Ovary (tissue), 7 donors: ENCODE measurements at regions not wholly inside any gene's neighbourhood (a gene's known extent, or its start where the extent isn't known, plus 50 kb on each side); places are given as distances from the start of the nearest gene placed in this dataset.

ENCODE experiments used
- DNase-seq, 5 donors: peaks; one replicate each; pipeline ENCODE4 v3.0.0-alpha.2; 2019 to 2020
- H3K27ac ChIP-seq, 2 donors: fragments of 200-600 bp; one replicate each; pipeline versions ENCODE4 v1.5.1 to v1.8.0; 2019 to 2022
- H3K27me3 ChIP-seq: fragments of 200-600 bp; one replicate; pipeline ENCODE4 v1.8.0; 2022
- H3K36me3 ChIP-seq: fragments of 200-600 bp; sonication (generic); one replicate; pipeline ENCODE4 v1.5.1; 2019
- H3K4me1 ChIP-seq: one replicate; pipeline ENCODE4 v1.8.1; 2013; ENCODE audit warnings: mild to moderate bottlenecking, moderate library complexity; ENCODE audit not compliant: insufficient read depth
- H3K4me3 ChIP-seq: fragments of 200-600 bp; sonication (generic); one replicate; pipeline ENCODE4 v1.5.1; 2017
- H3K9me3 ChIP-seq, 2 donors: fragments of 200-600 bp in 1 of 2; sonication (generic) in 1 of 2; one replicate each; pipeline versions ENCODE4 v1.5.1 to v1.8.1; 2013 to 2019; ENCODE audit warnings: mild to moderate bottlenecking in 1 of 2, moderate library complexity in 1 of 2
- EP300 ChIP-seq: sonication (generic); formaldehyde crosslinking; IDR thresholded peaks from one replicate; pipeline ENCODE4 v1.6.1; 2017; ENCODE audit warnings: antibody characterized with exemption
- POLR2A ChIP-seq: fragments of 450-650 bp; IDR thresholded peaks from one replicate; pipeline ENCODE4 v1.6.1; 2017; ENCODE audit warnings: antibody characterized with exemption, mild to moderate bottlenecking, moderate library complexity
- WGBS, 3 donors: extraction: QIAGEN DNeasy Blood & Tissue Kit in 1 of 3; methylation state at CpG; one replicate each; pipeline versions ENCODE4 v1.1.5 to v1.1.7; 2013 to 2017; 5-methylcytosine and 5-hydroxymethylcytosine counted together
- intact Hi-C, 4 donors: fragments of 100-400 bp; cut with DNase I; formaldehyde crosslinking; loops; one replicate each; pipeline versions ENCODE4 v1.11.0 to v1.15.1; 2022 to 2023
- TF ChIP-seq, protein P1 (sequence below), 3 donors: fragments of 450-650 bp in 2 of 3; fragments of 200-600 bp in 1 of 3; IDR thresholded peaks; one replicate each; pipeline versions ENCODE4 v1.5.1 to v1.8.0; 2016 to 2022; ENCODE audit warnings: antibody characterized with exemption in 3 of 3, mild to moderate bottlenecking in 1 of 3
- donor health status: DM: no; HTN: no; CAD: no; lungs with moderate emphysema.
- donor health status: DM: no; HTN: no; CAD: no.
- donor health status: Bipolar disorder and iron deficiency.
- donor health status: DM: no; HTN: no; CAD: no.
- donor health status: DM: yes; HTN: yes; CAD: no.

DNA sequence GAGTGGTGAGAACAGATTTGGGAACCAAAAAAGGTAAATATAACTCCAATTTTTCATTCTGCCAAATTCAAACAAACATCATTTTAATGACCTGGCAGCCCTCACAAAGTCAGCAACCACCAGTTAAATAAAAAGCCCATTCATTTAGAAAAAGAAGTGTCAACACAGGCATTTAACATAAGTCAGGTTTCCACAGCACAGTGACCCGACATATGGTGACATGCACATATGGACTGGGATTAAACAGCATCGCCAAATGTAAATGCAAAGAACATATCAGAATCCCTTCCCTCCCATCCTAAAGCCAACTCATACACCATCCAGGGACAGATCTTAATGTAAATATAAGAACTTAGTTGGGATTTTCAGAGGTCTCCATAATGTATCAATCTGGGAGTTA is 293.2 kb downstream of the FGFR2 start:
- TF ChIP-seq, protein P1, sequence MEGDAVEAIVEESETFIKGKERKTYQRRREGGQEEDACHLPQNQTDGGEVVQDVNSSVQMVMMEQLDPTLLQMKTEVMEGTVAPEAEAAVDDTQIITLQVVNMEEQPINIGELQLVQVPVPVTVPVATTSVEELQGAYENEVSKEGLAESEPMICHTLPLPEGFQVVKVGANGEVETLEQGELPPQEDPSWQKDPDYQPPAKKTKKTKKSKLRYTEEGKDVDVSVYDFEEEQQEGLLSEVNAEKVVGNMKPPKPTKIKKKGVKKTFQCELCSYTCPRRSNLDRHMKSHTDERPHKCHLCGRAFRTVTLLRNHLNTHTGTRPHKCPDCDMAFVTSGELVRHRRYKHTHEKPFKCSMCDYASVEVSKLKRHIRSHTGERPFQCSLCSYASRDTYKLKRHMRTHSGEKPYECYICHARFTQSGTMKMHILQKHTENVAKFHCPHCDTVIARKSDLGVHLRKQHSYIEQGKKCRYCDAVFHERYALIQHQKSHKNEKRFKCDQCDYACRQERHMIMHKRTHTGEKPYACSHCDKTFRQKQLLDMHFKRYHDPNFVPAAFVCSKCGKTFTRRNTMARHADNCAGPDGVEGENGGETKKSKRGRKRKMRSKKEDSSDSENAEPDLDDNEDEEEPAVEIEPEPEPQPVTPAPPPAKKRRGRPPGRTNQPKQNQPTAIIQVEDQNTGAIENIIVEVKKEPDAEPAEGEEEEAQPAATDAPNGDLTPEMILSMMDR (IDR thresholded peaks at IDR 0.05), result no peak
- no peak for TF ChIP-seq POLR2A
- TF ChIP-seq EP300, result no peak
- no peaks in the 10 kb centered on the region for H3K9me3 ChIP-seq
- H3K27me3 ChIP-seq, result no peaks in the 10 kb centered on the region

DNA sequence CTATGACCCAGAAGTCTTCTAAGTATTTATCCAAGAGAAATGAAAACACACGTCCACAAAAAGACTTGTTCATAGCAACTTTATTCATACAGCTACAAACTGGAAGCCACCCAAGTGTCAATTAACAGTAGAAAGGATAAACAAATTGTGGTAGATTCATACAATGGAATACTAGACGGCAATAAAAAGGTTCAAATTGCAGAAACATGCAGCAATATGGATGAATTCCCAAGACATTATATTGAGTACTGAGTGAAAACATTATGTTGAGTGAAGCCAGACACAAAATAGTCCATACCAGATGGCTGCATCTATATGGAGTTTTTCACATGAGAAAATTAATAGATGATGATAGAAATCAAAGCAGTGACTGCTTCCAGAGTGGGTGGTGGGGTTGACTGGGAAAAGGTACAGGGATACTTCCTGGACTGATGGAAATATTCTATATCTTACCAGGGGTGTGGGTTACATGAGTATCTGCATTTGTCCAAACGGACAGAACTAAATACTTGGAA is 292.0 kb downstream of the FGFR2 start:
- Histone ChIP-seq H3K36me3 (no peaks in the 10 kb centered on the region), H3K9me3 (no peaks in the 10 kb centered on the region), H3K27ac (no peak overlapping the region), H3K4me1 (no peaks in the 10 kb centered on the region), H3K4me3 (no peak overlapping the region), H3K27me3 (no peaks in the 10 kb centered on the region)
- WGBS, 3 donors, result 60 to 64% (median 61%) methylated on average over 3 of the region's 3 CpGs
- no peak for DNase-seq
- no peak for TF ChIP-seq EP300
- TF ChIP-seq POLR2A, result no peak
- intact Hi-C loops, result loop anchor here in 1 of 4 donors (10.0 kb wide), 1 partner anchor 289 kb away; the partner anchor contains the start of gene FGFR2

More for the DNA sequence above, 293.2 kb downstream of the FGFR2 start:
- no peaks in the 10 kb centered on the region for H3K36me3 ChIP-seq
- intact Hi-C loops, result loop anchor here in 1 of 4 donors (10.0 kb wide), 1 partner anchor 290 kb away; the partner anchor contains the start of gene FGFR2
- no peak for DNase-seq
- WGBS, 3 donors, result 94 to 98% (median 96%) methylated on average over 2 of the region's 2 CpGs
- H3K4me1 ChIP-seq, result no peaks in the 10 kb centered on the region
- no peak overlapping the region for H3K27ac ChIP-seq
- no peak overlapping the region for H3K4me3 ChIP-seq

DNA sequence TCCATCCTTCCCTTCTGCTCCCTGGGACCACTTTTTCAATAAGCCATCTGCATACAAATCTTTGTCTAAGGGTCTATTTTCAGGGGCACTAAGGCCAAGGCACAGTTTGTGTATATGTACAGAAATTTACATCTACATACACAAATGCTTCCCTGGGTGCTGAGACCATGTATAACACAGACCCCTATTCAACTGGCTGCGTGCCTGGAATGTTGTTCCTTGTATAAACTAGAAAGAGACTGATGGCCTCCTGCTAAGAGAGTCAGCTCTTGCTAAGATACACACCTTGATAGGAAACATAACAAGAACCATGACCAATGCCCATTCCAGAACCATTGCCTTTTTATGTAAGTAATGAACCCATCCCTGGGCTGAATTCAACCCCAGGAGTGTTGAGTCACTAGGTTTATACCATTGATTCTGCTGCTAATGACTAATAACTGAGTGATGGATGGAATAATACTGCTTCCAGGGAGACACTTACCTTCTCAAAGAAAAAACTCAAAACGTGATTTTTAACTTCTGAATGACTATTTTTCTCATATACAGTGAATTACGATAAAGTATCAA is 290.7 kb downstream of the FGFR2 start:
- Histone ChIP-seq H3K4me3 (no peak overlapping the region), H3K27ac (no peak overlapping the region), H3K9me3 (no peaks in the 10 kb centered on the region), H3K36me3 (no peaks in the 10 kb centered on the region), H3K27me3 (no peaks in the 10 kb centered on the region), H3K4me1 (no peaks in the 10 kb centered on the region)
- TF ChIP-seq EP300 (no peak), POLR2A (no peak)
- TF ChIP-seq, protein P1 (IDR thresholded peaks at IDR 0.05), result no peak
- no peak for DNase-seq
- WGBS, 3 donors, result 81 to 90% (median 88%) methylated on average over 3 of the region's 3 CpGs
- intact Hi-C loops, result loop anchor here in 1 of 4 donors (10.0 kb wide), 1 partner anchor 287 kb away; the partner anchor contains the start of gene FGFR2

DNA sequence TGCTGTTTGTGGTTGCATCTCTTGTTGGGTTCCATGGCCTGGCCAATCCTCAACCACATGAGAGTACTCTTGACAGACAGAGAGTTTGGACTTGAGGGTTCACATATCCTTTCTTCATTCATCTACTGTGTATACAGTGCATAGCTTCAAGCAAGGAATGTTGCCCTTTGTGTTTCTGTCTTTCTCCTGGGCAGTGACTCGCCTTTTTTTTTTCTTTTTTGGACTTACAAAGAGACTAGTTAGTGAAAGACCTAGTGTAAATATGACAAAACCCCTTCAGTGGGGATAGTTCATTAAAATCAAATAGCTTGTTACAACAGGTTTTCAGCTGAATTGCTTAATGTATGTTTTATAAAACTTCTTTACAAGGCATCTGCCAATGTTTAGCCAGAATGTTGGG is 290.2 kb downstream of the FGFR2 start:
- intact Hi-C loops, result loop anchor here in 1 of 4 donors (10.0 kb wide), 1 partner anchor 287 kb away; the partner anchor contains the start of gene FGFR2
- WGBS, 3 donors, result 93 to 98% (median 94%) methylated on average over 1 of the region's 1 CpG
- DNase-seq, result no peak
- no peak overlapping the region for H3K4me3 ChIP-seq
- no peaks in the 10 kb centered on the region for H3K4me1 ChIP-seq
- TF ChIP-seq, protein P1 (IDR thresholded peaks at IDR 0.05), result no peak
- TF ChIP-seq POLR2A (no peak), EP300 (no peak)
- H3K27me3 ChIP-seq, result no peaks in the 10 kb centered on the region
- H3K9me3 ChIP-seq, result no peaks in the 10 kb centered on the region
- no peak overlapping the region for H3K27ac ChIP-seq
- H3K36me3 ChIP-seq, result no peaks in the 10 kb centered on the region

DNA sequence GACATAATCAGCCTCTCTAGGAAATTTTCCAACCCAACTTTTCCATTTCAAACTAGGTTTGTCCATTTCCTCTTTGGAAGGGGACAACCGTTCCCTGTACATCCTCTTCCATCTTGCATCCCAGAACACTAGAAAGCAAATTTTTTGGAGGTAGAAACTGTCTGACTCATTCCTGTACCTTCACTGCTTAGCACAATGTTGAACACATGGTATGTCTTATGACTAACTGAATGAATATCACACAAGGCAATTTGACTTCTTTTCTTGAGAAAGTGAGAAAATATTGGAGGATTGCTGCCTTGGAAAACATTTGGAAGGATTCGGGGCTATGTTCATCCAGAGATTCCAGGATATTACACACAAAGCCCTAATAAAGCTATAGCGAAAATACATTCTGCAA is 289.1 kb downstream of the FGFR2 start:
- Histone ChIP-seq H3K27me3 (no peaks in the 10 kb centered on the region), H3K4me1 (peaks cover 2% of the 10 kb centered on the region), H3K4me3 (no peak overlapping the region), H3K9me3 (no peaks in the 10 kb centered on the region), H3K27ac (no peak overlapping the region), H3K36me3 (no peaks in the 10 kb centered on the region)
- TF ChIP-seq EP300 (no peak), POLR2A (no peak)
- TF ChIP-seq, protein P1 (IDR thresholded peaks at IDR 0.05), result no peak
- DNase-seq, result no peak
- intact Hi-C loops, result loop anchor here in 1 of 4 donors (10.0 kb wide), 1 partner anchor 286 kb away; the partner anchor contains the start of gene FGFR2
- WGBS, 3 donors, result 80 to 87% (median 87%) methylated on average over 3 of the region's 3 CpGs
